Stimulated activated CD4-positive, alpha-beta T cell treated with anti-CD3 and anti-CD28 coated beads, TNF-alpha, amount 100 ng/mL, for 24 hours (primary cell): ENCODE measurements at regions not wholly inside any gene's neighbourhood (a gene's known extent, or its start where the extent isn't known, plus 50 kb on each side); places are given as distances from the start of the nearest gene placed in this dataset.
"Not testable (repeated sequence)": the region's sequence is repeated elsewhere in the genome, so short reads cannot be mapped to it uniquely, and the experiment has no call there.

Experiments
- DNase-seq, 3 experiments: peaks; one replicate each; pipeline ENCODE4 v3.0.0-alpha.2; 2020; ENCODE audit warnings: low read depth in 3 of 3

- DNase-seq, result no peak
Observed at GRCh38 chr9:108069991-108070390, 580.4 kb upstream of the KLF4 start.

- DNase-seq, result no peak
Observed at GRCh38 chr9:108062680-108063079, 573.1 kb upstream of the KLF4 start.

GRCh38 chr9:108060175-108060574, 570.6 kb upstream of the KLF4 start:
- no peak for DNase-seq

DNA sequence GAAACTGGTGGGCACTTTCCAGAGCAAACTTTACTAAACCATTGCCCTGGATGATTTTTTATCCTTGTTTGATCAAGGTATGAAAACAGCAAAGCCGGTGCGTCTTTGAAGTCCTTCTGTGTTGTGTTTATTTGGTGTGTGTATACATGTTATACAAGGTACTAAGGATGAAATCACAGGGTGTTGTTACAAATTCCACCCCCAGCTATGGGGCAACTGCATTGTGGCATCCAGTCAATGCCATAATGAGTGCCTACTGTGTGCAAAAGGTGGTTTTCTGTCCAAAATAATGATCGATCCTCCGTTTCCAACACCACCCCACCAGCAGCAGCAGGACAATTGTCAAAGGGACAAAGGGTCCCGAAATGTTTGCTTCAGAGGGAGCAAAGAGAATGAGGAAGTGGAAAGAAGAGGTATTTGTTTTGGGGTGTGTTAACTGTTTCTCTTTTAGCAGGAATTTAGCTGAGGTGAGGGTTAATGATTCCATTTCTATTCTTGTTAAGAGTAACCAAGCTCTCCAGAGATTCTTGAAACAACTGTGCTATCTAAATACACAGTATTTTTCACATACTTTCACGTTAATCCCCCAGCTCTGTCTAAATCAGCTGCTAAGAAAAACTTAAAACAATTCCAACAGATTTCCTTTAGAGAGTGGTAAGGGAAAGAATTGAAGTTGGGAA, 568.7 kb upstream of the KLF4 start:
- no peak for DNase-seq

GRCh38 chr9:108057421-108058134, 568.0 kb upstream of the KLF4 start:
- DNase-seq, result no peak

DNA sequence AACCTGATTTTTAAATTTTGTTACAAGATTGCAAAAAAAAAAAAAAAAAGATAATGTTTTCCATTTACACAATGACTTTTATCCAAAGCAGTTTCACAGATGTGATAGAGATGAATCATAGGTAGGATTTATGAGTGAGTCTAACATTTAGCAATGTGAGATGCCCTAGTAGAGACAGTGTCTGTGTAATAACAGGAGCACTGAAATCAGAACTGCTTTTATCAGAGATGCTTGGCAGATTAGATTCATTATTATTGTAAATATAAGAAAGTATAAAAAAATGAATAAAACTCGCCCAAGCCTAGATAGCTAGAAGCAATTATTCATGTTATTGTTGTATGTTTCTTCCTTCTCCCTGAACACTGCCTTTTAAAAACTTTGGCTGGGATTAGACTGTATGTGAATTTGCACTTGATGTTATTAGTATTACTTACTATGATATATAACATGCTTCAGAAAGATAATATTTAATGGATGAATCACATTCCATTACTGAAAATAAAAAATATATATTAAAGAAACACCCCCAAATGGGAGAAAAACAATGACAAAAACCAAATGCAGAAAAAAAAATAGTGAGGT, 567.3 kb upstream of the KLF4 start:
- no peak for DNase-seq

GRCh38 chr9:108056084-108056804, 566.7 kb upstream of the KLF4 start:
- DNase-seq, result no peak

- DNase-seq, result no peak
Observed at GRCh38 chr9:108054131-108054630, 564.6 kb upstream of the KLF4 start.

GRCh38 chr9:108053555-108054061, 564.0 kb upstream of the KLF4 start:
- no peak for DNase-seq

- no peak for DNase-seq
Observed at GRCh38 chr9:108052431-108053080, 563.0 kb upstream of the KLF4 start.

GRCh38 chr9:108050894-108051293, 561.3 kb upstream of the KLF4 start:
- no peak for DNase-seq

GRCh38 chr9:108049671-108050494, 560.3 kb upstream of the KLF4 start:
- DNase-seq, result no peak

DNA sequence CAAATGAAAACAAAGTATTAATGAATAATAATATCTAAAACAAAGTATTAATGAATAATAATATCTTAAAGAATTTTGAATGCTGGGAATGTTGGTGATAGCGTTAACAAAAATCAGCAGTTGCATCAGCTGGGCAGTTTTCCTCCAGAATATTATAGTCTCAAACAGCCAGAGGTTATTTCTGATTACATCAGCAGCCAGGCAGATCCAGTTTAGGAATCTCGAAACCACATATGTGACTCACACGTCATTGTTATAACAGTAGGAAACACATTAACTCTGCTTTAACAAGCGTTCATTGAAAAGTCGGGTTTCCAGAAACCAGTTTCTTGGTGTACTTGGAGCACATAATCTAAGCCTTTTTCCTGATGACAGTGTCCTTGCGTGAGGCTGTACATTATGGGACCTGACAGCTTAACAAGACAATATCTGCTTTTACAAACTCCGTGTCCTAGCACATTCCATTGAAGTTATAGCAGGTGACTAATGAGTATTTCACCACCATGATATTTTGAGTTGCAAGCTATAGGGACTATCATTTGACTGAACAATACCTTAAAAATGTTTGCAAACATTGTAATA, 559.5 kb upstream of the KLF4 start:
- no peak for DNase-seq

DNA sequence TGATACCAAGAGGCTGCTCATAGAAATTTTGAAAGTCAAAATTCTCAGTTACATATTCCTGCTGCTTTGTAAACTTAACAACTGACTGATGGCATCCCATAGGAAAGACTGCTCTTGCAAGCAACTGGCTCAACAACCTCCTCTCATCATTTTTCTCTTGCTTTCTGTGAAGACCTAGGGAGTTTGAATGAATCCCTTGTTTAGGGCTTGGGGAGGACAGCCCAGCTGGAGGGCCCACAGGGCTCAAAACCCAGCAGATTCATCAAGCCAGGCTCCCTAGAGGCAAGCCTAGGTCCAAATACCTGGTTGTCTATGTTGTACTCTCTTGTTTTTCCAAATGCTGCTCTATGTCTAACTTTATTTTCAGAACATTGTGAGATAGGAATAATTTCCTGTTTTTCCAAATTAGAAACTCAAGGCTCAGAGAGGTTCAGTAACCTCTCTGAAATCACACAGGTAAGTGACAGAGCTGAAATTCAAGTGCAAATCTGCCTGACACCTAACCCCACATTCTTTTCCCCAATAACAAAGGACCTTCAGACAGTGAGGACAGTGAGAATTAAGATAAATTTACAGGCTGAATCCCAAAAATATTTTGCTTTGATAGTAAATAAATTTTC, 558.9 kb upstream of the KLF4 start:
- no peak for DNase-seq

DNA sequence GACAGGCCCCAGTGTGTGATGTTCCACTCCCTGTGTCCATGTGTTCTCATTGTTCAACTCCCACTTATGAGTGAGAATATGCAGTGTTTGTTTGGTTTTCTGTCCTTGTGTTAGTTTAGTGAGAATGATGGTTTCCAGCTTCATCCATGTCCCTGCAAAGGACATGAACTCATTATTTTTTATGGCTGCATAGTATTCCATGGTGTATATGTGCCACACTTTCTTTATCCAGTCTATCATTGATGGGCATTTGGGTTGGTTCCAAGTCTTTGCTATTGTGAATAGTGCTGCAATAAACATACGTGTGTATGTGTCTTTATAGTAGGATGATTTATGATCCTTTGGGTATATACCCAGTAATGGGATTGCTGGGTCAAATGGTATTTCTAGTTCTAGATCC, 558.2 kb upstream of the KLF4 start:
- DNase-seq, result not testable (repeated sequence)

DNA sequence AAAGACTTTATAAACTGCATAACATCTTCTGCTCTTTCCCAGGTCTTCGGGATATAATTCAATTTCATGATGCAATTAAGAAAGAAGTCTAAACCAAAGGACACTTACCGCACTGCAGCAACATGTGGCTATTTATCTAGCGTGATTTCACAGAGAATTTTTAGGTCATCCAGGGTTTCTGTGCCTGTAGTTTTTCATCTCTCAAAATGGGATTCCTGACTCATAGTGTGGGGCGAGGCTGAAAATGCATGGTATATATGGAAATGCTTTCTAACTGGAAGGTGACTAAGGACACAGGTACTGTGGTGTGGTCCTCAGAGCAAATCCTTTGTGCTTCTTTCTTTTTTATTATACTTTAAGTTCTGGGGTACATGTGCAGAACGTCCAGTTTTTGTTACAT, 557.7 kb upstream of the KLF4 start:
- no peak for DNase-seq

- DNase-seq, result no peak
Observed at GRCh38 chr9:108045851-108046250, 556.3 kb upstream of the KLF4 start.

DNA sequence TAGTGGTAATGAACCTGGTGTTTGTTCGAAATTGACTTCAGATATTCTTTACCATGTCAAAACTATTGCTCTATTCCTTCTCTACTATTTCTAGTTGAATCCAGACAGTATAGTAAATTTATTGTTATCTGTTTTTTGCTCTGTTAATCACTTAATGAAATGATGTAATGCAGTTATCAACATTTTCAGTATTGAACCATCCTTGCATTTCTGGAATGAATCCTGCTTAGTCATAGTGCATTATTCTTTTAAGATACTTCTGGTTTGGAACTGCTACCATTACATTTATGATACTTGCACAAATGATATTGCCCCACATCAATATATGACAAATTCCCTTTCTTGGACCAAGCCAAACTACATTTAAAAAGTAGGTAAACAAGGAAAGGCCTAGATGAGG, 554.0 kb upstream of the KLF4 start:
- no peak for DNase-seq

DNA sequence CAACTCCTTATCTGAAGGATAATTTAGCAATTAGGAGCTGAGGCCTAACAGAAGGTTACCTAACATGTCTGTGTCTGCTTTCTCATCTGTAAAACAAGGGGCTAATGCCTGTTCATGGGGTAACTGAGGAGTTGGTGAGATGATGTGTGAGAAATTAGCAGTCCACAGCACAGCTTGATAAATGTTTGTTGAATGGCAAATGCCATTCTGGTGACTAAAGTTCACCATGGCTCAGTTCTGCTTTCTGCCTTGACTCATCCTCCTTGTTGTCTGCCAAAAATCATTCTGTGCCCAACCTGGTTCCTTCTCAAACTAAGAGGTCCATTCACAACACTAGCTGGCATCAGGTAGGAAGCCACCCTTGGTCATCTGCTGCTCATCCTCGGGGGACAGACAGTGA, 552.0 kb upstream of the KLF4 start:
- DNase-seq, result no peak

- no peak for DNase-seq
Observed at GRCh38 chr9:108040783-108041182, 551.2 kb upstream of the KLF4 start.
